IMR-90 (cell line): ENCODE measurements at regions not wholly inside any gene's neighbourhood (a gene's known extent, or its start where the extent isn't known, plus 50 kb on each side); places are given as distances from the start of the nearest gene placed in this dataset.

ENCODE experiments used
- ATAC-seq: fragments of 200-7000 bp; cut with Tn5 transposase; 2 replicates; pipeline ENCODE4 v1.9.1; 2020; ENCODE audit warnings: low read depth, mild to moderate bottlenecking, moderate library complexity
- BruUV-seq: library from RNA; stranded (reverse); fragments of 400-500 nt; replicated peaks from 2 replicates; lab custom pipeline; 2021; lab: Mats Ljungman, UMichigan
- CTCF ChIA-PET: fragments of 300-600 bp; formaldehyde crosslinking; extraction: SDS; loops from one replicate; lab custom pipeline; 2021; ENCODE audit warnings: antibody characterized with exemption; lab: Yijun Ruan, JAX
- POLR2A ChIA-PET: fragments of 300-600 bp; sonication (Branson Sonifier 250); formaldehyde crosslinking; loops from one replicate; lab custom pipeline; 2022; ENCODE audit warnings: antibody characterized with exemption; ENCODE audit not compliant: unreplicated experiment; lab: Charles Lee
- DNase-seq: peaks from one replicate; pipeline ENCODE4 v3.0.0; 2013
- H2AFZ ChIP-seq: replicated peaks from 2 replicates; pipeline ENCODE3; 2013; ENCODE audit warnings: low read length, mild to moderate bottlenecking; ENCODE audit not compliant: poor library complexity
- H2AK5ac ChIP-seq: 2 replicates; pipeline ENCODE4 v1.6.1; 2013; ENCODE audit warnings: low read depth, low read length, inconsistent platforms
- H2AK9ac ChIP-seq: replicated peaks from 2 replicates; pipeline ENCODE3; 2013; ENCODE audit warnings: mild to moderate bottlenecking, low read depth, low read length, moderate library complexity; ENCODE audit not compliant: poor library complexity
- H2BK120ac ChIP-seq: 2 replicates; pipeline ENCODE4 v1.6.1; 2013; ENCODE audit warnings: low read depth, low read length, inconsistent platforms
- H2BK15ac ChIP-seq: 3 replicates; pipeline ENCODE4 v1.6.1; 2013; ENCODE audit warnings: low read depth, low read length, inconsistent platforms
- H2BK20ac ChIP-seq: 2 replicates; pipeline ENCODE4 v1.6.1; 2013; ENCODE audit warnings: low read depth, mild to moderate bottlenecking, inconsistent platforms, low read length, moderate library complexity
- H2BK5ac ChIP-seq: 2 replicates; pipeline ENCODE4 v1.6.1; 2013; ENCODE audit warnings: mild to moderate bottlenecking, low read depth, low read length, inconsistent platforms; ENCODE audit not compliant: poor library complexity, severe bottlenecking
- H3K14ac ChIP-seq: replicated peaks from 2 replicates; pipeline ENCODE4 v1.6.1; 2013; ENCODE audit warnings: low read depth, low read length, inconsistent platforms
- H3K18ac ChIP-seq: 2 replicates; pipeline ENCODE4 v1.6.1; 2013; ENCODE audit warnings: low read depth, low read length, control low read depth
- H3K23ac ChIP-seq: 2 replicates; pipeline ENCODE4 v1.6.1; 2013; ENCODE audit warnings: low read depth, low read length, inconsistent platforms
- H3K27ac ChIP-seq: 2 replicates; pipeline ENCODE4 v1.5.1; 2013; ENCODE audit warnings: mild to moderate bottlenecking, control low read depth, low read length; ENCODE audit not compliant: insufficient read depth
- H3K27me3 ChIP-seq: 2 replicates; pipeline ENCODE4 v1.6.1; 2013; ENCODE audit warnings: low read length; ENCODE audit not compliant: control insufficient read depth, insufficient read depth
- H3K36me3 ChIP-seq: 2 replicates; pipeline ENCODE4 v1.6.1; 2013; ENCODE audit warnings: low read length, mixed read lengths; ENCODE audit not compliant: control insufficient read depth, insufficient read depth
- H3K4ac ChIP-seq: 2 replicates; pipeline ENCODE4 v1.6.1; 2013; ENCODE audit warnings: low read depth, low read length, inconsistent platforms
- H3K4me1 ChIP-seq: 2 replicates; pipeline ENCODE4 v1.6.1; 2013; ENCODE audit warnings: low read length, mixed read lengths; ENCODE audit not compliant: control insufficient read depth, insufficient read depth
- H3K4me2 ChIP-seq: 2 replicates; pipeline ENCODE4 v1.6.1; 2013; ENCODE audit warnings: low read depth, mild to moderate bottlenecking, control low read depth, low read length, moderate library complexity
- H3K4me3 ChIP-seq: 2 replicates; pipeline ENCODE4 v1.5.1; 2013; ENCODE audit warnings: low read depth, mild to moderate bottlenecking, control low read depth, low read length, moderate library complexity; ENCODE audit not compliant: insufficient read depth
- H3K56ac ChIP-seq: 2 replicates; pipeline ENCODE4 v1.6.1; 2013; ENCODE audit warnings: low read length, inconsistent platforms; ENCODE audit not compliant: insufficient read depth; ENCODE audit errors: extremely low read depth
- H3K79me1 ChIP-seq, 2 experiments: 2 replicates each; pipeline ENCODE4 v1.6.1; 2013; ENCODE audit warnings: low read length in 2 of 2, inconsistent platforms in 1 of 2, low read depth in 1 of 2
- H3K9ac ChIP-seq: 2 replicates; pipeline ENCODE4 v1.6.1; 2013; ENCODE audit warnings: low read depth, low read length, control low read depth
- H3K9me1 ChIP-seq: 2 replicates; pipeline ENCODE4 v1.6.1; 2013; ENCODE audit warnings: low read length, inconsistent platforms; ENCODE audit not compliant: insufficient read depth
- H3K9me3 ChIP-seq: 2 replicates; pipeline ENCODE4 v1.6.1; 2013; ENCODE audit warnings: low read length; ENCODE audit not compliant: control insufficient read depth, insufficient read depth
- H4K20me1 ChIP-seq: 2 replicates; pipeline ENCODE4 v1.6.1; 2013; ENCODE audit warnings: low read length, inconsistent platforms; ENCODE audit not compliant: insufficient read depth
- H4K5ac ChIP-seq: 2 replicates; pipeline ENCODE4 v1.6.1; 2013; ENCODE audit warnings: mild to moderate bottlenecking, low read depth, low read length, control low read depth
- H4K8ac ChIP-seq, 2 experiments: 2 replicates each; pipeline ENCODE4 v1.6.1; 2013; ENCODE audit warnings: low read depth in 2 of 2, low read length in 2 of 2, control low read depth in 1 of 2, inconsistent platforms in 1 of 2
- H4K91ac ChIP-seq: 2 replicates; pipeline ENCODE4 v1.6.1; 2013; ENCODE audit warnings: low read depth, low read length, inconsistent platforms; ENCODE audit not compliant: insufficient read depth
- FOS ChIP-seq: fragments of 150-350 bp; IDR thresholded peaks from 2 replicates; pipeline ENCODE4 v1.6.1; 2016; ENCODE audit warnings: low read depth, low read length
- MAZ ChIP-seq: IDR thresholded peaks from 2 replicates; pipeline ENCODE4 v1.6.1; 2012; ENCODE audit warnings: low read depth, mild to moderate bottlenecking, low read length, improper control_type of control experiment, moderate library complexity, borderline replicate concordance
- MXI1 ChIP-seq: IDR thresholded peaks from 2 replicates; pipeline ENCODE4 v1.6.1; 2012; ENCODE audit warnings: low read depth, mild to moderate bottlenecking, low read length, moderate library complexity, borderline replicate concordance
- NFE2L2 ChIP-seq: fragments of 150-350 bp; IDR thresholded peaks from 2 replicates; pipeline ENCODE4 v1.6.1; 2016; ENCODE audit warnings: low read depth, mild to moderate bottlenecking, low read length
- WGBS, 2 experiments: methylation state at CpG; one replicate each; pipeline versions ENCODE4 v1.1.5 to v1.1.7; 2013; ENCODE audit warnings: missing lambda C conversion rate in 2 of 2; ENCODE audit not compliant: insufficient read length in 1 of 2; ENCODE audit errors: extremely low coverage in 2 of 2; 5-methylcytosine and 5-hydroxymethylcytosine counted together
- dilution Hi-C: fragments of 300-500 bp; cut with HindIII; formaldehyde crosslinking; loops from one replicate; pipeline ENCODE4 v1.14.3; 2018; ENCODE audit warnings: low sequenced_read_pairs; ENCODE audit not compliant: unreplicated experiment
- in situ Hi-C: fragments of 300-500 bp; cut with MboI; formaldehyde crosslinking; loops from 3 replicates; pipeline ENCODE4 v1.14.3; 2019; ENCODE audit warnings: low sequenced_read_pairs, inconsistent platforms, mixed read lengths
- intact Hi-C: fragments of 100-400 bp; cut with micrococcal nuclease; formaldehyde crosslinking; loops from 2 replicates; pipeline ENCODE4 v1.10.0; 2022

DNA sequence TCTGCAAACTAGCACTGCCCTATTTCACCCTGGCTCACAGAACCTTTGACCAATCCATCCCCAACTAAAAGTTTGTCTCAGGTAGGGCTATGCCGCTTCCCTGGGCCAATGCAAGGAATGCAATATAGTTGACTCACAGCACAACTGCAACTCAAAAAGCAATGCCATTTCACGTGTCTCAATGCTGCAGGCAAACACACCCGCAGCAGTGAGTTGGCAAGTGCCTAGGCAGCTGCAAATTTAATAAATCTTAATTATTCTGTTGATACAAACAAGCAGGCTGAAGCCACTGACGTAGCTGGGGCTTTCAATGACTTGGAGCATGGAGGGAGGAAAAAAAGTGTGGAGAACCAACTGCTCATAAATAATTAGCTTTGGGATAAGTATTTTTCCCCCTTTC, 87.9 kb downstream of the SYNE3 start:
- dilution Hi-C loops, result no loop called here

More for the DNA sequence above, 87.9 kb downstream of the SYNE3 start:
- no peak overlapping the region for H3K18ac ChIP-seq
- no peaks in the 10 kb centered on the region; the same call in 1 of the 2 replicates for H3K4me1 ChIP-seq
- no peak overlapping the region for H3K4me3 ChIP-seq
- peaks cover 9% of the 10 kb centered on the region for H3K36me3 ChIP-seq
- H3K14ac ChIP-seq, result no peak overlapping the region
- DNase-seq (no peak), ATAC-seq (no peak)
- no peak overlapping the region for H2AK9ac ChIP-seq
- H4K20me1 ChIP-seq, result no peaks in the 10 kb centered on the region
- no peak overlapping the region for H2BK15ac ChIP-seq
- H2BK5ac ChIP-seq, result no peak overlapping the region
- no peak overlapping the region for H3K4me2 ChIP-seq
- H3K27me3 ChIP-seq, result no peaks in the 10 kb centered on the region
- in situ Hi-C loops, result loop anchor here (25.0 kb wide), 1 partner anchor 334 kb away; no protein-coding TSS in a partner anchor
- WGBS, 2 experiments, result 100% methylated on average over 1 of the region's 4 CpGs; no CpG with 5 or more reads in 1 of the 2 experiments
- H3K56ac ChIP-seq, result no peak overlapping the region
- H4K91ac ChIP-seq, result no peak overlapping the region
- H2AFZ ChIP-seq, result no peak overlapping the region
- ChIA-PET CTCF (no interaction called here), POLR2A (no interaction called here)
- no peak overlapping the region for H4K8ac ChIP-seq
- H3K27ac ChIP-seq, result no peak overlapping the region
- no TSS peak for BruUV-seq
- no peak overlapping the region for H3K23ac ChIP-seq
- no peak for TF ChIP-seq FOS
- TF ChIP-seq MAZ, result no peak
- no peak for TF ChIP-seq NFE2L2
- TF ChIP-seq MXI1, result no peak
- intact Hi-C loops, result loop anchor here (5.0 kb wide), 1 partner anchor 564 kb away; no protein-coding TSS in a partner anchor
- H3K79me1 ChIP-seq, result no peaks in the 10 kb centered on the region
- no peak overlapping the region for H3K4ac ChIP-seq
- H3K9me3 ChIP-seq, result no peaks in the 10 kb centered on the region
- H3K9ac ChIP-seq, result no peak overlapping the region
- no peak overlapping the region for H2AK5ac ChIP-seq
- no peak overlapping the region for H2BK120ac ChIP-seq
- no peak overlapping the region for H2BK20ac ChIP-seq
- H4K5ac ChIP-seq, result no peak overlapping the region
- H3K9me1 ChIP-seq, result no peaks in the 10 kb centered on the region
